GM12892 (cell line): ENCODE measurements at regions not wholly inside any gene's neighbourhood (a gene's known extent, or its start where the extent isn't known, plus 50 kb on each side); places are given as distances from the start of the nearest gene placed in this dataset.

Source experiments
- POLR2A ChIP-seq: IDR thresholded peaks from 2 replicates; pipeline ENCODE4 v1.6.1; 2011; ENCODE audit warnings: low read depth, low read length, control low read depth
- POLR2AphosphoS5 ChIP-seq: IDR thresholded peaks from 2 replicates; pipeline ENCODE4 v1.6.1; 2011; ENCODE audit warnings: low read depth, low read length, control low read depth
- TAF1 ChIP-seq: IDR thresholded peaks from 2 replicates; pipeline ENCODE4 v1.6.1; 2011; ENCODE audit warnings: low read depth, mild to moderate bottlenecking, control low read depth, low read length, borderline replicate concordance

DNA sequence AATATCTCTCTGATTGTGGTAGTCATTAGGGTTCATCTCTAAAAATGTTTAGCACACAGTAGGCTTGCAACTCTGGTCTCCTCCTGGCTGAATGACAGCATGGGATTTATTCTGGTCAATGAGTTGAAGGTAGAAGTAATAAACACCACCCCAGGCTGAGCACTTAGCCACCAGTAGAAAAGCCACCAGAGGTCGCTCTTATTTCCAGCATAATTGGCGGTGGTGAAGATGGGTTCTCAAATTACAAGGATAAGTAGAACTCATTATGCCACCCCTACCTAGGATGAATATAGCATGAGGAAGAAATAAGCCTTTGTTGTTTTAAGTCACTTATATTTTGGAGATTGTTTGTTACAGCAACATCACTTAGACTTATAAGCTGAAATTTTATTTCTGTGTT, 302.7 kb downstream of the GPM6A start:
- TF ChIP-seq POLR2A (no peak), TAF1 (no peak), POLR2AphosphoS5 (no peak)
